ENCODE measurements at regions not wholly inside any gene's neighbourhood (a gene's known extent, or its start where the extent isn't known, plus 50 kb on each side); places are given as distances from the start of the nearest gene placed in this dataset.

GRCh38 chr7:26046878-26047277 lies 105.1 kb upstream of the NFE2L3 start:
- Histone ChIP-seq H3K4me1 (no peaks in the 10 kb centered on the region), H3K4me3 (replicated peaks in 1 of 3) (no peak overlapping the region), H3K27ac (no peak overlapping the region), H3K36me3 (no peaks in the 10 kb centered on the region), H3K9me3 (no peaks in the 10 kb centered on the region), H3K27me3 (no peaks in the 10 kb centered on the region)
- WGBS, 2 donors: 98 to 100% methylated on average over 1 of the region's 1 CpG
- intact Hi-C loops (cut with DNase I): no loop called here
- TF ChIP-seq CTCF (IDR thresholded peaks at IDR 0.05): no peak
- TF ChIP-seq POLR2A (IDR thresholded peaks at IDR 0.05): no peak
- DNase-seq: no peak

- WGBS, 2 donors: 93 to 94% methylated on average over 5 of the region's 5 CpGs
- intact Hi-C loops (cut with DNase I): no loop called here
- Histone ChIP-seq H3K36me3 (no peaks in the 10 kb centered on the region), H3K4me1 (no peaks in the 10 kb centered on the region), H3K9me3 (no peaks in the 10 kb centered on the region), H3K4me3 (replicated peaks in 1 of 3) (no peak overlapping the region), H3K27me3 (no peaks in the 10 kb centered on the region), H3K27ac (no peak overlapping the region)
- TF ChIP-seq CTCF (IDR thresholded peaks at IDR 0.05): no peak
- no peak for TF ChIP-seq POLR2A (IDR thresholded peaks at IDR 0.05)
- no peak for DNase-seq
These were observed 103.3 kb upstream of the NFE2L3 start for GRCh38 chr7:26048663-26049062.

- intact Hi-C loops (cut with DNase I): no loop called here
- WGBS, 2 donors: 84 to 86% methylated on average over 1 of the region's 1 CpG
These were observed 102.9 kb upstream of the NFE2L3 start for GRCh38 chr7:26049081-26049480.

GRCh38 chr7:26051021-26051420 lies 101.0 kb upstream of the NFE2L3 start:
- DNase-seq: no peak
- intact Hi-C loops (cut with DNase I): no loop called here
- Histone ChIP-seq H3K4me3 (replicated peaks in 1 of 3) (no peak overlapping the region), H3K4me1 (no peaks in the 10 kb centered on the region), H3K36me3 (no peaks in the 10 kb centered on the region), H3K27me3 (no peaks in the 10 kb centered on the region), H3K27ac (no peak overlapping the region), H3K9me3 (no peaks in the 10 kb centered on the region)
- TF ChIP-seq CTCF (IDR thresholded peaks at IDR 0.05) (no peak), POLR2A (IDR thresholded peaks at IDR 0.05) (no peak)

More at GRCh38 chr7:26049081-26049480, 102.9 kb upstream of the NFE2L3 start:
- Histone ChIP-seq H3K27ac (no peak overlapping the region), H3K27me3 (no peaks in the 10 kb centered on the region), H3K4me3 (replicated peaks in 1 of 3) (no peak overlapping the region), H3K9me3 (no peaks in the 10 kb centered on the region), H3K36me3 (no peaks in the 10 kb centered on the region), H3K4me1 (no peaks in the 10 kb centered on the region)
- TF ChIP-seq POLR2A (IDR thresholded peaks at IDR 0.05): no peak
- no peak for TF ChIP-seq CTCF (IDR thresholded peaks at IDR 0.05)
- no peak for DNase-seq

- DNase-seq: no peak
- H3K4me3 ChIP-seq (replicated peaks in 1 of 3): no peak overlapping the region
- no peaks in the 10 kb centered on the region for H3K4me1 ChIP-seq
- no peaks in the 10 kb centered on the region for H3K9me3 ChIP-seq
- H3K27me3 ChIP-seq: no peaks in the 10 kb centered on the region
- no peak for TF ChIP-seq CTCF (IDR thresholded peaks at IDR 0.05)
- TF ChIP-seq POLR2A (IDR thresholded peaks at IDR 0.05): no peak
- intact Hi-C loops (cut with DNase I): no loop called here
- H3K27ac ChIP-seq: no peak overlapping the region
- H3K36me3 ChIP-seq: no peaks in the 10 kb centered on the region
These were observed 99.3 kb upstream of the NFE2L3 start for GRCh38 chr7:26052706-26053105.
